ENCODE measurements at regions not wholly inside any gene's neighbourhood (a gene's known extent, or its start where the extent isn't known, plus 50 kb on each side); places are given as distances from the start of the nearest gene placed in this dataset.

GRCh38 chr7:86920154-86920553, 139.3 kb downstream of the ELAPOR2 start:
- H3K9me3 Mint-ChIP-seq = no peaks in the 10 kb centered on the region
- H3K36me3 Mint-ChIP-seq = peaks cover 19% of the 10 kb centered on the region
- no peak for TF ChIP-seq CTCF (IDR thresholded peaks at IDR 0.05; ENCODE audit: unreplicated experiment)
- no peaks in the 10 kb centered on the region for H3K27me3 Mint-ChIP-seq (ENCODE audit: low read depth)
- H3K4me3 Mint-ChIP-seq = no peak overlapping the region
- H3K4me1 Mint-ChIP-seq = peaks cover 1% of the 10 kb centered on the region
- no peak overlapping the region for H3K27ac Mint-ChIP-seq
- DNase-seq (ENCODE audit: low spot score in 2 of 2, unreplicated experiment in 2 of 2) = no peak

DNA sequence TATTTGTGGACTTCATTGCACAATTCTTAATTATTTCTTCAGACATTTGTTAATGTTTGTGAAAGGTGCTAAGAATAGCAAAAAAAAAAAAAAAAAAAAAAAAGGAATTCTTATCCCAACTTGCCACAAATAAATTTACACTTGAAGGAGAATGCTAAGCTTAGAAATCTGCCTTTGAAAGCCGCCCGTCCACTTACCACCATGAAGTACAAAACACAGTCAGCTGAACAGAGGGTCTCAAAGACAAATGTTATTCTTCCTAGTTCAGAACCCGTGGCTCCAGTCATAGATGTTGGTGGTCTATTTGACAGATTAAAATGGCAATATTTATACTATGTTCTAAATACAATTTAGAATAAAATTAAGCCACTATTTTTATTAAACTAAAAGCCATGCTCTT, 141.2 kb downstream of the ELAPOR2 start:
- no peak for TF ChIP-seq CTCF (IDR thresholded peaks at IDR 0.05; ENCODE audit: unreplicated experiment)
- Mint-ChIP-seq H3K4me1 (peaks cover 12% of the 10 kb centered on the region), H3K27ac (no peak overlapping the region), H3K9me3 (no peaks in the 10 kb centered on the region), H3K4me3 (no peak overlapping the region), H3K36me3 (peaks cover 16% of the 10 kb centered on the region), H3K27me3 (ENCODE audit: low read depth) (no peaks in the 10 kb centered on the region)
- no peak for DNase-seq (ENCODE audit: low spot score in 2 of 2, unreplicated experiment in 2 of 2)

GRCh38 chr7:86916277-86916825, 143.1 kb downstream of the ELAPOR2 start:
- peaks cover 22% of the 10 kb centered on the region for H3K36me3 Mint-ChIP-seq
- no peak overlapping the region for H3K4me3 Mint-ChIP-seq

GRCh38 chr7:86914551-86914950, 144.9 kb downstream of the ELAPOR2 start:
- no peak overlapping the region for H3K4me3 Mint-ChIP-seq
- H3K4me1 Mint-ChIP-seq = peaks cover 14% of the 10 kb centered on the region
- no peaks in the 10 kb centered on the region for H3K27me3 Mint-ChIP-seq (ENCODE audit: low read depth)
- DNase-seq (ENCODE audit: low spot score in 2 of 2, unreplicated experiment in 2 of 2) = no peak
- TF ChIP-seq CTCF (IDR thresholded peaks at IDR 0.05; ENCODE audit: unreplicated experiment) = peak; percentile 63
- H3K36me3 Mint-ChIP-seq = peaks cover 28% of the 10 kb centered on the region
- no peaks in the 10 kb centered on the region for H3K9me3 Mint-ChIP-seq
- H3K27ac Mint-ChIP-seq = no peak overlapping the region

More at GRCh38 chr7:86916277-86916825, 143.1 kb downstream of the ELAPOR2 start:
- no peaks in the 10 kb centered on the region for H3K27me3 Mint-ChIP-seq (ENCODE audit: low read depth)
- H3K9me3 Mint-ChIP-seq = no peaks in the 10 kb centered on the region
- H3K27ac Mint-ChIP-seq = no peak overlapping the region
- no peak for TF ChIP-seq CTCF (IDR thresholded peaks at IDR 0.05; ENCODE audit: unreplicated experiment)
- no peak for DNase-seq (ENCODE audit: low spot score in 2 of 2, unreplicated experiment in 2 of 2)
- peaks cover 14% of the 10 kb centered on the region for H3K4me1 Mint-ChIP-seq

Data from mesothelial cell of epicardium (in vitro differentiated cells).